Tibial nerve (tissue), 4 donors: ENCODE measurements at regions not wholly inside any gene's neighbourhood (a gene's known extent, or its start where the extent isn't known, plus 50 kb on each side); places are given as distances from the start of the nearest gene placed in this dataset.

ENCODE experiments used
- CTCF ChIP-seq, 5 experiments: fragments of 200-600 bp in 3 of 5; fragments of 450-650 bp in 2 of 5; sonication (generic) in 3 of 5; IDR thresholded peaks; one replicate each; pipeline ENCODE4 v1.5.1; 2016 to 2019; ENCODE audit warnings: antibody characterized with exemption in 5 of 5, mild to moderate bottlenecking in 3 of 5, moderate library complexity in 2 of 5
- EP300 ChIP-seq, 2 donors: sonication (generic); formaldehyde crosslinking; IDR thresholded peaks; one replicate each; pipeline ENCODE4 v1.6.1; 2017; ENCODE audit warnings: antibody characterized with exemption in 2 of 2, mild to moderate bottlenecking in 1 of 2
- POLR2A ChIP-seq, 2 donors: fragments of 450-650 bp; IDR thresholded peaks; one replicate each; pipeline ENCODE4 v1.6.1; 2017; ENCODE audit warnings: antibody characterized with exemption in 2 of 2, mild to moderate bottlenecking in 2 of 2, moderate library complexity in 2 of 2

GRCh38 chr3:193014902-193015301, 97.2 kb upstream of the MB21D2 start:
- TF ChIP-seq CTCF (IDR thresholded peaks at IDR 0.05) (no peak), POLR2A (IDR thresholded peaks at IDR 0.05) (no peak), EP300 (IDR thresholded peaks at IDR 0.05) (no peak)
